ENCODE measurements at regions not wholly inside any gene's neighbourhood (a gene's known extent, or its start where the extent isn't known, plus 50 kb on each side); places are given as distances from the start of the nearest gene placed in this dataset.

GRCh38 chr12:13609894-13610679, 371.3 kb downstream of the GRIN2B start:
- in situ Hi-C loops (cut with MboI; ENCODE audit: low pct_unique_long_range_greater_than_20kb, low sequenced_read_pairs, unreplicated experiment) = no loop called here
- no peak for DNase-seq (ENCODE audit: low spot score)
- TF ChIP-seq, protein P1, sequence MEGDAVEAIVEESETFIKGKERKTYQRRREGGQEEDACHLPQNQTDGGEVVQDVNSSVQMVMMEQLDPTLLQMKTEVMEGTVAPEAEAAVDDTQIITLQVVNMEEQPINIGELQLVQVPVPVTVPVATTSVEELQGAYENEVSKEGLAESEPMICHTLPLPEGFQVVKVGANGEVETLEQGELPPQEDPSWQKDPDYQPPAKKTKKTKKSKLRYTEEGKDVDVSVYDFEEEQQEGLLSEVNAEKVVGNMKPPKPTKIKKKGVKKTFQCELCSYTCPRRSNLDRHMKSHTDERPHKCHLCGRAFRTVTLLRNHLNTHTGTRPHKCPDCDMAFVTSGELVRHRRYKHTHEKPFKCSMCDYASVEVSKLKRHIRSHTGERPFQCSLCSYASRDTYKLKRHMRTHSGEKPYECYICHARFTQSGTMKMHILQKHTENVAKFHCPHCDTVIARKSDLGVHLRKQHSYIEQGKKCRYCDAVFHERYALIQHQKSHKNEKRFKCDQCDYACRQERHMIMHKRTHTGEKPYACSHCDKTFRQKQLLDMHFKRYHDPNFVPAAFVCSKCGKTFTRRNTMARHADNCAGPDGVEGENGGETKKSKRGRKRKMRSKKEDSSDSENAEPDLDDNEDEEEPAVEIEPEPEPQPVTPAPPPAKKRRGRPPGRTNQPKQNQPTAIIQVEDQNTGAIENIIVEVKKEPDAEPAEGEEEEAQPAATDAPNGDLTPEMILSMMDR (IDR thresholded peaks at IDR 0.05; ENCODE audit: extremely low read depth, insufficient read depth, missing control alignments) = no peak

- in situ Hi-C loops (cut with MboI; ENCODE audit: low pct_unique_long_range_greater_than_20kb, low sequenced_read_pairs, unreplicated experiment) = no loop called here
- no peak for DNase-seq (ENCODE audit: low spot score)
- TF ChIP-seq, protein P1 (IDR thresholded peaks at IDR 0.05; ENCODE audit: extremely low read depth, insufficient read depth, missing control alignments) = no peak
Observed at GRCh38 chr12:13606290-13606689, 375.1 kb downstream of the GRIN2B start.

DNA sequence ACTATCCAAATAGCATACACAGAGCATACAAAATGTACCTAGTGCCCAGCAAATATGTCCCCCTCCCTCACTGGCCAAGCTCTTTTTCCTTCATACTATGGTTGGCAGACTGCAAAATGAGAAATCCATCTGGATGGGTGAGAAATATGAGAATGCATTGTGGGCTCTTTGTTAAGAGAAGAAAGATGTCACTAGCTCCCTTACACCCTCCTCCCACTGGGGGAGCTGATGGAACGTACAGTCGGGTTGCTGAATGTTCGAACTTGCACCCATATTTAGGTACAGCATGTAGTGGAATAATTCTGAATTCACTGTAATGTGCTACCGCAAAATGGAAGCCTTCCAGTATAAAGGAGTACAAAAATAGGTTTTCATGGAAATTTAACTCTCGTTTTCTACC, 377.4 kb downstream of the GRIN2B start:
- TF ChIP-seq, protein P1 (IDR thresholded peaks at IDR 0.05; ENCODE audit: extremely low read depth, insufficient read depth, missing control alignments) = no peak
- no peak for DNase-seq (ENCODE audit: low spot score)
- in situ Hi-C loops (cut with MboI; ENCODE audit: low pct_unique_long_range_greater_than_20kb, low sequenced_read_pairs, unreplicated experiment) = no loop called here

DNA sequence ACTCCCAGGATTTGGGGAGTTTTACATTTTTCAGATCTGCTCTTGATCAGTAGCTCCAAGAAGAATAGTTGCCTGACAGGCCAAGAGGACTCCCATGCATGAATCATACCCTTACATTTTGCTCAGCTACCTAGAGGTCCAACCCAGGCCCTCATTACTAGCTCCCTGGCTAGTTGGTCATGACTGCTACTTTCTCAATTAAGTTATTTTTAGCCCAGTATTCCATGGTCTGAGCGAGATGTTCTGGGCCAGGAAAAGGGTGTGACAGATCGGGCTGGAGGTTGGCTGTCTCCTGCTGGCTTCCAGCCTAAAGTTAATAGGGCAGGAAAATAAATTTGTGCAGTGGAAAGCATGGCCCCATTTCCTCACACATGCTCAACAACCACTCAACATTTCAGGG, 379.2 kb downstream of the GRIN2B start:
- no peak for DNase-seq (ENCODE audit: low spot score)
- in situ Hi-C loops (cut with MboI; ENCODE audit: low pct_unique_long_range_greater_than_20kb, low sequenced_read_pairs, unreplicated experiment) = no loop called here
- TF ChIP-seq, protein P1 (IDR thresholded peaks at IDR 0.05; ENCODE audit: extremely low read depth, insufficient read depth, missing control alignments) = no peak

DNA sequence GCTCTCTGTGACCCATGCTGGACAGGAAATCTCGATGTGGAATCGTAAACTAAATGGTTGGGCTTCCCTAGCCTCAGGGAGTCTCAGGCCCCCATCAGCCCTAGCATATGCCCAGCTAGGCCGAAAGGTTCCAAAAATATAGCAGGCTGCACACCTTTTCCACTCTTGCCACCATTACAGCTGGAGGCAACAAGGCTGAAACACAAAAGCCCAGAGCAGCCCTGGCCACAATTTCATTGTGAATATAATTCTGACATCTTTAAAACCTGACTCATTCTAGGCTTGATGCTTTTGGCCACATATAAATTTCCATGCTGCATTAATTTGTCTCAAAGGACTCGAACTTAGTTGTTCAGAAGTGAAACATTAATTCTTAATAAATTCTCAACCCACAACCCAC, 382.2 kb downstream of the GRIN2B start:
- TF ChIP-seq, protein P1 (IDR thresholded peaks at IDR 0.05; ENCODE audit: extremely low read depth, insufficient read depth, missing control alignments) = no peak
- no peak for DNase-seq (ENCODE audit: low spot score)
- in situ Hi-C loops (cut with MboI; ENCODE audit: low pct_unique_long_range_greater_than_20kb, low sequenced_read_pairs, unreplicated experiment) = no loop called here

DNA sequence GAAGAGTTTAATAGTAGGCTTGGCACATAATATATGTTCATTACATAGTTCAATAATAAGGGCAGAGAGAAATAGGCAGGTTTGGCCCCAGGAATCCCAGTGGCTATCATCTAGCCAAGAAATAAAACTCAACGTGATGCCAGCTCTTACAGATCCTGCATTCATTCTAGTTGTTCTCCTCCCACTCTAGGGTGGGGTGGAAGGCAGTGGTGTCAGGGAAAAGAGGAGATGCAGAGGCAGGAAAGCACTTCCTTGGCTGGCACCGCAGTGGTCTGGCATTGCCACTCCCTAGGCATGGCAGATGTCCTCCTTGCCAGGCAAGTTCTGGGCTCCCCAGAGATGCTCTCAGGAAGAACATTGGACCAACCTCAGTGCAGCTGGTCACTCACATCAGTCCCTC, 383.6 kb downstream of the GRIN2B start:
- TF ChIP-seq, protein P1 (IDR thresholded peaks at IDR 0.05; ENCODE audit: extremely low read depth, insufficient read depth, missing control alignments) = no peak
- in situ Hi-C loops (cut with MboI; ENCODE audit: low pct_unique_long_range_greater_than_20kb, low sequenced_read_pairs, unreplicated experiment) = no loop called here
- DNase-seq (ENCODE audit: low spot score) = no peak

All from GM13977 (cell line).